ENCODE measurements at regions not wholly inside any gene's neighbourhood (a gene's known extent, or its start where the extent isn't known, plus 50 kb on each side); places are given as distances from the start of the nearest gene placed in this dataset.

- TF ChIP-seq CTCF (IDR thresholded peaks at IDR 0.05; ENCODE audit: low read length) (peak; percentile 66), EZH2 (IDR thresholded peaks at IDR 0.05; ENCODE audit: borderline replicate concordance, low read length) (no peak)
These were observed 166.7 kb upstream of the PRNP start for GRCh38 chr20:4519534-4519933.
